Activated CD8-positive, alpha-beta memory T cell treated with anti-CD3 and anti-CD28 coated beads, Interleukin-2, amount 50 U/mL, for 24 hours (primary cell): ENCODE measurements at regions not wholly inside any gene's neighbourhood (a gene's known extent, or its start where the extent isn't known, plus 50 kb on each side); places are given as distances from the start of the nearest gene placed in this dataset.

Experiments
- DNase-seq: peaks from one replicate; pipeline ENCODE4 v3.0.0-alpha.2; 2020; ENCODE audit errors: extremely low read depth

DNA sequence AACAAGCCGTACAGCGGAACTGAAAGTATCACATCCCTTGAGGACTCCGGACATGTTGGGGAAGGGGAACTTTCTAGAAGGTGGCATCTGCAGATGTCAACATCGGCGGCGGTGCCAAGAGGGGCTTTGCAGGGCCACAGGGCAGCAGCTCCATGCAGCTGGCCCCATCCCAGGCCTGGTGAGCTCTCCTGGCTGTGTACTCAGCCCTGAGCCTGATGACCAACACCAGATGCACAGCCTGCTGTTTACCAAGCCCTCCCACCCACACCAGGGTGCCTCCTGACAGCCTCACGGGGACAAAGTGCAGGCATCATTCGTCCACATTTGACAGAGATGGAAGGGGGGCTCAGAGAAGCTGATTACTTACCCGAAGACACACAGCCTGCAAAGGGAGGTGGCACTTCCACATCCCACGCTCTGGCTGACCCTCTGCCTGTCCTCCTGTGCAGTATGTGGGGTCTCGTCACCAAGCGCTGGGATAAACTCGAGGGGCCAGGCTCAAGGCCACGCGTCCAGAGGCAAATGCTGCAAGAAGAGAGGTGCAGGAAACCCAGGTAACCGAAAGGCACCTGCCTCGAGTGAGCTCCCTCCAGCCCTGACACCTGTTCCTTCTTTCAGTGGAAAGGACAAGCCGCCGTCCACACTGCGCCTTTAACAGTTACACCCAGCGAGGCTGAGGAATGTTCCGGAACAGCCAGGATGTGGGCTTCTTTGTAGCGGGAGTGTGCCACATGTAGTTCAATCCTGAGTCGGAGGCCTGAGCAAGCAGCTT, 69.0 kb upstream of the ASAP2 start:
- no peak for DNase-seq

DNA sequence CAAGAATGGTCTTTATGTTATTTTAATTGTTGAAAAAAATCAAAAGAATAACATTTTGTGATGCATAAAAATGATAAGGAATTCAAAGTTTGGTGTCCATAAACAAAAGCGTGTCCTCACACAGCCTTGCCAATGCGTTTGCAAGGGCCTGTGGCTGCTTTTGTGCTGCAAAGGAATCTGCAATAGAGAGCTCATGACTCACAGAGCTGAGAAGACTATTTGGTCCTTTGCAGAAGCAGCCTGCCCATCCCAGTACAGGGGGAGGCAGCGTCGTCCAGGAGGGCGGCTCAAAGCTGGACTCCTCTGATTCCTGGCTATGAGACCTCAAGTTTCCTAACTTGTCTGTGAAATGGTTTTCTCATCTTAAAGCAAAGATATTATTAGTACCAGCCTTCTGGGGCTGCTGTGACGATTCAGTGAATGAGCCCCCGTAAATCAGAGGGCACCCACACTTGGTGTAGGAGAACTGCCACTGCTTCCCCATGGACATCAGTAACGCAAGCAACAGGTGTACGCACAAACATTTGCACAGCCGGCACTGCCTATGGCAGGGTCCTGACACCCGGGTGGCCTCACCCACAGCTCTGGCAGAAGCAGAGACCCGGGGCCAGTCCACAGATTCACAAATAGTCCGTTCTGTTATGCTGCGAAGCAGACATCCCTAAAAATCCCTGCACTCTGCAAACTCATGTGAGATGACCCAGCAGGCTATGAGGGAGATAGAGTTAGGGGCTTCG, 70.6 kb upstream of the ASAP2 start:
- DNase-seq = no peak

DNA sequence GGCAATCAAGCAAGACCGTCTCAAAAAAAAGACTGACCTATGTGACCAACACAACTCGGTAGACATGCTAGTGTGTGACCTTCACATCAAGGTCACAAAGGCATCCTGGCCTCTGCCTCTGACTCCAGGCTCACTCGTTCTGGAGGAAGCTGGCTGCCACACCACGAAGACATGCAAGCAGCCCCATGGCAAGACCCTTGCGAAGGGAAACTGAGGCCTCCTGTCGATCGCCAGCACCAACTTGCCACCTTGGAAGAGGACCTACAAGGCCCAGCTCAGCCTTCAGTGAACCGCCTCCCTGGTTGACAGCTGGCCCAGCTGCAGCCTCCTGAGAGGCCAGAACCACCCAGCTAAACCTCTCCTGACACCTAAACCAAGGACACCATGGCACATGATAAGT, 79.3 kb upstream of the ASAP2 start:
- no peak for DNase-seq

DNA sequence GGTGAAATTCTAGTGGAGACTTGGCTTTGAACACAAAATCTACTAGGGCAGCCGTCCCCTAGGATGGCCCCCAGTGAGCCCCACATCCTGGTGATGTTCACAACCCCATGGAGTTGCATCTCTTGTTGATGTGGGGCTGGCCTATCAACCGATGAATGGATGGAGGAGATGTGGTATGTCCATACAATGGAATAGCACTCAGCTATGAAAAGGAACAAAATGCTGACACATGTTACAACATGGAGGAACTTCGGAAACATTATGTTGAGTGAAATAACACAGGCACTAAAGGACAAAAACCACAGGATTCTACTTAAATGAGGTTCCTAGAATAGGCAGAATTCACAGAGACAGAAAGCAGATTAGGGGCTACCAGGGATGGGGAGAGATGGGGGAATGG, 80.1 kb upstream of the ASAP2 start:
- no peak for DNase-seq

DNA sequence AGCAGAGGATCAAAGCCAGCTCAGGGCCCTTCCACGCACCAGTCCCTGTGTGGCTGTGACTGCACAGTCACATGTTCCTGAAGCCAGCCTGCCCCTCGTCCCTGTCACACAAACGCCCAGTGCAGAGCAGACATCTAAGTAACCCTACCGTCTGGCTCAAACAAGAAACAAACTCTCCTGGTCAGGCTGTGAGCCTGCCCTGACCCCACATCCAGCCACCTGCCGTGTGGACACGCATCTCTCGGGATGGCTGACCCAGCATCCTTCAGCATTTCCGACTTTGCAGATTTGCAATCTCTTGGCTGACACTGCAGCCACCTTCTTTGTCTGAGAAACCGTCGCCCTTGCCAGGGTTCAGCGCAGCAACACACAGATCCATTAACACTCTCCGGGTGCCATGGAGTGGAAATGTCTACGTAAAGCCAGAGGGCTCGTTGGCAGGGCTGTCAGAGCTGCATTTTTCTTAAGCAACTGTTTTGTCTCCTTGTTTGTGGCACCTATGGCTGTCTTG, 82.3 kb upstream of the ASAP2 start:
- DNase-seq = no peak

DNA sequence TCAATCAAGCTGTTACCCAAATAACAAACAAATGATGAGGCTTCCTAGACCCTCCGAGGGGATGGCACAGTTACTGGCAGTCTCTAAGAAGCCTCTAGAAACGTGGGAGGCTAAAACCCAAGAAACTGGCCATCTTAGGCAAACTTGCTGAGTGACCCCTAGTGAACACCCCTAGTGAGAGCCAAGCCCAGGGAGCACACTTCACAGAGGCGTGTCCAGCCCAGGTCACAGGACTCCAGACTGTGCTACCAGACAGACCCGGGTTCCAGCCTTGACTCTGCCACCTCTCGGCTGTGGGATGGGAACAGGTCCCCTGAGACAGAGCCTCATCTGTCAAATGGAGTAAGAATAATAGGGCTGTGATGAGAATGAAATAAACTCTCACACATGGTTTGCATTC, 83.5 kb upstream of the ASAP2 start:
- DNase-seq = no peak

- DNase-seq = no peak
Measured at GRCh38 chr2:9122367-9122766, 84.2 kb upstream of the ASAP2 start.

- no peak for DNase-seq
Measured at GRCh38 chr2:9118383-9118960, 88.1 kb upstream of the ASAP2 start.

DNA sequence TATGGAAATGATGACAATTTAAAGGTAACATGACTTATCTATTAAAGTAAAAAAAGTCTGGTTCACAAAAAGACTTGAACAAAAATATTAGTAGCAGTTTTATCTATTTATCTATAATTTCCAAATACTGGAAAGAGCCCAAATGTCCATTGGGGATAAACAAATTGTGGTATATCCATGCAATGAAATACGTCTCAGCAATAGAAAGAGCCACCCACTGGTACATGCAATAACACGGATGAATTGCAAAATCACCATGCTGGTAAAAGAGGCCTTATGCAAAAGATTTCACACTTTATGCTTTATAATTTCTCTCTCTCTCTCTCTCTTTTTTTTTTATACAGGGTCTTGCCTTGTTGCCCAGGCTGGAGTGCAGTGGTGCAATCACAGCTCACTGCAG, 91.4 kb upstream of the ASAP2 start:
- DNase-seq = no peak

DNA sequence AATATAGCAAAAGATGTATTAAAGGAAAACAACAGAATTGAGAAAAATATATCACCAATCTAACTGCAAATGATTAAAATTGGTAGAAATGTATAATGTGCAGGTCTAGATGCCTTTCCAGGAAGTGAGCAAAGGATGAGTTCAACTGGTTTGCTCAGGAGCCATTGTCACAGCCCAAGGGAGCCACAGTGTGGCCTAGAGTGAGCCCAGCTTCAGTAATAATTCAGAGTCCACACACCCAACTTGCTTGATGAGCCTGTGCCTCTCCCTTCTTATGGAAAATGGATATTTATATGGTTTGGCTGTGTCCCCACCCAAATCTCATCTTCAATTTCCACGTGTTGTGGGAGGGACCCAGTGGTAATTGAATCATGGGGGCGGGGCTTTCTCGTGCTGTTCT, 92.2 kb upstream of the ASAP2 start:
- no peak for DNase-seq

DNA sequence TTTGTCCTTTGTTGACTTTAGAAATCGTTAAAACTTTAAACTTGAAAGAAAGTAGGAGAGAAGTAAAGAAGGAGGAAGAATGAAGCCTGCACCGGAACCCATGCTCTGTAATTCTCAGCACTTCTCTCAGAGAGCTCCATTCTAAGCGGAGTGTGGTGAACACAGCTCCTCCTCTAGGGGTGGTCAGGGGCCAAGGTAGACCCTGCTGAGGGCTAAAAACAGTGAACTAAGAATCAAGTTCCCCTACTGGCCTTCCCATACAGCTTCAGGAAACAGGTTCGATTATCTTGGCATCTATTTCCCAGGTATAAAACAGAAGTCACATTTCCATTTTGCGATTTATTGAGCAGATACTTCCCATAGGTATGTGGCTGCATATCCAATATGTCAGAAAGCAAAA, 92.7 kb upstream of the ASAP2 start:
- no peak for DNase-seq

GRCh38 chr2:9113262-9113661, 93.3 kb upstream of the ASAP2 start:
- DNase-seq = no peak

DNA sequence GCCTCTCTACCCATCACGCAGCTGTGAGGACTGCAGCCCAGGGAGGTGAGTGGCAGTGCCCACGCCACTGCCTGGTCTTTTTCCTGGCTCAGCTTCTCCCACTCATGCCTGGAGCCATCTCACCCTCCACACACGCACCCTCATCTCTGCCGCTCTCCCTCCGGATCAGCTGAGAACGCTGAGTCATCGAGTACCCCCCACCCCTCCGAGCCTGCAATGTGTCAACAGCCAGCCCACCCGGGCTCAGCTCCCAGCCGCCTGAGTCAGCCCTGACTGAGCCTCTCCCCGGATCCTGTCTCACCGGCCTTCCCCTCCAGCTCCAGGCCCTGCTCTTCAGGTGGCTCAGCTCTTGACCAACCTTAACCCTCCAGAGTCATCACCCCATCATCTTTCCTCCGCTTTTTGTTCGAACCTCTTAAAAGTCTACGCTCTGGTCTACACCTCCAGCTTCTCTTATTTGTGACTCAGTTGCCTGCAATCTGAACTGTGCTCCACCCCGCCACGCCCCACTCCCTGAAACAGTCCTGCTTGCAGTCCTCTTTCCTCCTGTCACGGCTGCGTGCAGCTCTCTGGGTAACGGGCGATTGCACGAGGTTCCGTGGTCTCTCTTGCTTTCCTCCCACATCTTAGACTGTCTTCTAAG, 94.4 kb upstream of the ASAP2 start:
- no peak for DNase-seq

DNA sequence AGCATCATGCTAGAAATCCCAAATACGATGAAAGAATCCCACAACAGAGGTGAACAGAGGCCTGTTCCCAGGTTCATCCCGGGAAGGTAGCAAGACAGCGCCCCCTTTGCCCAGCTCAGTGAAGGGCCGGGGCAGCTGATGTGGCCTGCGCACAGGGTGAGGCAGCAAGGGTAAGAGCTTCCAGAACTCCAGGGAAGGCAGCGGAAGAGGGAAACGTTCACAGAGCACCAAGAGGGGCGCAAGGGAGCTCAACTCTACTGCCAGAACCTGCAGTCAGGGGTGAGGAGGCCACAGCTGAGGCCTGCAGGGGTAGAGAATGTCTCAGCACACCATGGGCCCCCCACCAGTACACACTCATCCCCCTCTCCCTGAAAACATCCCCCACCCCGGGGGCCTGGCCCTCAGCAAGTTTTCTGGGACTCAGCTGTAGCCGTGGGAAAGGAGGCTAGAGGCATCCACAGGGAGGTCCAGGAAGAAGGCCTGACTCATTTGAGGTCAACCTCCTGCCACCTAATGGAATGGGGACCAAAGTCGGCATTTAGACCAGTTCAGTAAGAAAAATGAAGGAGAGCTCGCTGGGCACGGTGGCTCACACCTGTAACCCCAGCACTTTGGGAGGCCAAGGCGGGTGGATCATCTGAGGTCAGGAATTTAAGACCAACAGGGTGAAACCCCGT, 95.6 kb upstream of the ASAP2 start:
- DNase-seq = no peak

DNA sequence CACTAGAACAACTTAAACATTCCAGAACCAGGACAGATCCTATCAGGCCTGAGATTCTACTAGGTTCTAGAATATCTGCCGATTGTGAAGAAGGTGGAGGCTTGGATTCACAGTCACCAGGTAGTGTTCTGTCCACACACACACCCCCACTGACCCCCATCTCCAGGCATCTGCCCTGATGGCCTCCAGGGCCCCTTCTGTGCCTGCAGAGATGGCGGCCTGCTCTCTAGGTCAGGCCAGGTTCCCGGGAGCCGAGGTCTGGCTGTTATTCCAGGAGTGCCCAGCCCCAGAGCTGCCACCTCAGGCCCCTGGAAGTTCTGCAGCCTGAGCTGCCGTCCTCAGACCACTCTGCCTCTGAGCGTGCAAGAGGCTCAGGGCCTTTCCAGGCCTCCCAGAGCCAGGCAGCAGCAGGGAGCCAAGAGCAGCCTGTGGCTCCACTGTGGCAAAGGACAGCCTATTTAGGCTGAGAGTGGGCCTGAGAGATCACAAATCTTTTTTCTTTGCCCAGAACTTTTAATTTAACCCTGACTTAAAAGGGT, 96.2 kb upstream of the ASAP2 start:
- no peak for DNase-seq

DNA sequence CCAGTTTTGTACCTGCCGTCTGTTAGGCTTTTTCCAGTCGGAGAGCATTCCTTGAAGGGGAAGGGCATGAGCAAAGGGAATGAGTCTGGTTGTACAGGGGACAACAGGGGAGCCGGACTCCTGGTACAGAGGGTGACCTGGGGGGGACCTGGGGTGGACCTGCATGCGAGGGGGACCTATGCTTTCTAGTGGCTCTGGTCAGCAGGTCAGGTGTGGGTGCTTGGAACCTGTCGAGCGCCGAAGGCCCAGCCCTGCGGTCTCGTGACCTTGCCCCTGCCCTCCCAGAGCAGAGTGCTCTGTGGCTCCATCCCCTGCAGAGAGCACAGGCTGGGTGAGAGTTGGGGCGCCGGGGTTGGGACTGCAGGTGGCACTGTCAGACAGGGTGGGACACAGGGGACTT, 96.7 kb upstream of the ASAP2 start:
- DNase-seq = no peak

DNA sequence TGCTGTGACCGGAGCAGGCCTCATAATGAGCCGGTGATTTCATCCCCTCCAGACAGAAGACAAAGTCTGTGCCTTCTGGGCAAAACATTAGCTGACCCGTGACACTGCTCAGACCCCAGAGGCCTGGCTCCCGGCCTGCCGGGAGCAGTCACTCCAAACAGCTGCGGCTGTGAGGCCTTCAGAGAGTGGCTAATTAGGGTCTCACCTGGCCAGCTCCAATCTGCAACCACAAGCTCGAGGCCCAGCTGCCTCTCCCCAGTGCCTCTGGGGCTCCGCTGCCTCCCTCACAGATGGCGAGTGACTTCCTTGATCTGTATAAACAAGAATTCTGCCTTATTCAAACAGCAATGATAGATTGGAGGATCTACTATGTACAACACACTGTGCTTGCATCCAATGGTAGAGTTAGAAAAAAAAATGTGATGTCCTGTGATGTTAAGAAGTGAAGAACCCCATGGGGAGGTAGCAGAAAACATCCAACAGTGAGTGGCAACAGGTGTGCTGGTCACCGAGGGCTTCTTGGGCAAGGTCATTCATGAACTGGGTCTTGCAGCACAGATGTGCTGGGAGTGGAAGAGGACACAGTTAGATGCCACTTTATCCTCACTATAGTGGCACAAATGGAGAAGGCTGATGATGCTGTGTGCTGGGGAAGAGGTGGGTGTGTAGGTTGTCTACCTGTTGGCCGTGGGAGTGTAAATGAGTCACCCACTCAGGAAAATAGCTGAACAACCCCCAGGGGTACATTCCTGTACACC, 98.2 kb upstream of the ASAP2 start:
- DNase-seq = no peak

DNA sequence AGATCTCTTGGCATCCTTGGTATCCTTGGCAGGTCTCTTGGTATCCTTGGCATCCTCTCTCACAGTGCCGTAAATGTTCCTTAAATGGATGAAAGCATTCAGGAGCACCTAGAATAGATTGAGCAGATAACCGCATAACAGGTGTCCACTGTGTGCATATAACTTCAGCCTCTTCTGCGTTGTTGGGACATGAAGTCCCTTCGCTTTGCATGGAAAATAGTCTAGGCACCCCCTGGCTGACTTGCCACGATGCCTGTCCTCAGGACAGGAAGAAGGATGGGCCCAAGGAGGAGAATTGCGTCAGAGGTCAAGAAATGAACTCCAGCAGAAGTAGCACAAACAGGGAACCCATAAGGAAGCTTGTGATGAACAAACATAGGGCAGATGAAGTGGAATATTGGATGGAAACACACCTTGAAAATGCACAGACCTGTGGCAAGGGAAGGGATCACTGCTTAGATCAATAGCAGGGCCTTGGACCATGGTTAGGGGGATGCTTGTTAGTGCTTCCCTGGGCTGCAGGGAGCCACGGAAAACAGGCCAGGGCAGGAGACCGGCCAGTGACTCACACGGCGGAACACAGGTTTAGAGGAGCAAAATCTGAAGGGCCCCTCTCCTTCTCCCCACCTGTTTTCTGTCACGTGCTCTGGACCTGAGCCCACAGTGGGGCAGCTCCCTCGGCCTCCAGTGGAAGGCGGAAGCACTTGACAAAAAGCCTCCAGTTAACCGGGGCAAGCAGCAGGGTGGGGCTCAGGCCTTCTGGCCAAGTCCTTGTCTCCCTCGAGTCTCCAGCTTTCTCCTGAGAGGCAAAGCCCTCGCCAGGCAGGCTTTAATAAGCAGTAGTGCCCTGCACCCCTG, 99.2 kb upstream of the ASAP2 start:
- no peak for DNase-seq

DNA sequence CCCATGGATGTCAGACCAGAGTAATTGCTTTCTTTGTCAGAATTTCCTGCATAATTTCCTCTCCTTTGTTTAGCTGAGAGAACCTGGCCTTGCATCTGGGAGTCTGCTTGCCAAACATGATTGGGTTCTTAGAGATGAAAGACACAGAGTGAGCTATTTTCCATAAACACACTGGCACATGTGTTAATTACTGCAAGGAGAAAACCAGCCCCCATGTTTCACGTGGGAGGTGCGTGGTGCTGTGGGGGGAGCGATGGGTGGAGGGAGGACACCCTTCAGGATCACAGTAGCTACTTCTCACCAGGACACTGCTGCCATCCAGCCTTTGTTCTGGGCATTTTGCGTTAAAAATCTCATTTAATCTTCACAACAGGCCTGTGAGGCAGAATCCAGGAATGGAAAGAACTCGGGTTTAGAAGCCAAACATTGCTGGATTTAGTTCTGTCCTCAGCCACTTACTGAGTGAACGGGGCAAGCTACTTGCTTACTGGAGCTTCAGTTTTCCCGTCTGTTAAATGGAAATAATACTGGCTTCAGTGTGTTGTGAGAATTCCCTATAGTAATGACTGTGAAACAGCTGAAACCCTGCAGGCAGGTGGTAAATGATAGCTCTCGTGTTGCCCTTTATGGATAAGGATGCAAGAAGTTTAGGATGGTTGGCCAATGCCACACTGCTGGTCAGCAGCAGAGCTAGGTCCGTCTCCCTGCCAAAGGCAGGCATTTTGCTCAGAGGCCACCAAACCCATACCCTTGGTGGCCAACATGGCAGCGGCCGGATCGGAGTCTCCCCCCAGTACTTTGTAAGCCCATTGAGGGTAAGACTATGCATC, 100.1 kb upstream of the ASAP2 start:
- no peak for DNase-seq
